Stimulated activated CD4-positive, alpha-beta T cell treated with anti-CD3 and anti-CD28 coated beads, Interleukin-1b, Interleukin-23, amount 100 ng/mL, for 24 hours (primary cell): ENCODE measurements at regions not wholly inside any gene's neighbourhood (a gene's known extent, or its start where the extent isn't known, plus 50 kb on each side); places are given as distances from the start of the nearest gene placed in this dataset.

ENCODE experiments used
- DNase-seq, 4 experiments: peaks; one replicate each; pipeline ENCODE4 v3.0.0-alpha.2; 2020; ENCODE audit warnings: low read depth in 4 of 4, low spot score in 1 of 4

- DNase-seq = no peak
These were observed 1493.6 kb downstream of the BRD1 start for GRCh38 chr22:48333816-48334735.

DNA sequence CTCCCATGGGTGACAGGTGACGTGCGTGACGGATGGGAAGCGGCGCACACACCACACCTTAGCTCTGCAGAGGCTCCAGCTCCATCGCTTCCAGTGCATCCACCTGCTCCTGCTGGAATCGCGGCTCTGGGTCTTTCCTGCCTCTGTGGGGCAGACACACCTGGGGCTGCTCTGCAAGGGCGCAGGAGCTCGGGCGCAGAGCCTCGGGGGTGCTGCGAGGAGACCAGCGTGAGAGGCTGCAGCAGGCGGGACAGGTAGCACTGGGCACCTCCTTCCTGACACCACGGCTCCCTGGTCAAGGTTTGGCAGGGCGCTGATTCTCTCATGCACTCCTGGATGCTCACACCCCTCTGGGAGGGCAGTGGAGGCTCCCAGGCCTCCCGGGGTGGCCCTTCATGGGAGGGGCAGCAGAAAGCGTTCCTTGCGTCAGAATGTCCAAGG lies 1494.3 kb downstream of the BRD1 start:
- no peak for DNase-seq

GRCh38 chr22:48332438-48333322 lies 1495.0 kb downstream of the BRD1 start:
- no peak for DNase-seq

GRCh38 chr22:48331691-48332220 lies 1495.9 kb downstream of the BRD1 start:
- DNase-seq = no peak

DNA sequence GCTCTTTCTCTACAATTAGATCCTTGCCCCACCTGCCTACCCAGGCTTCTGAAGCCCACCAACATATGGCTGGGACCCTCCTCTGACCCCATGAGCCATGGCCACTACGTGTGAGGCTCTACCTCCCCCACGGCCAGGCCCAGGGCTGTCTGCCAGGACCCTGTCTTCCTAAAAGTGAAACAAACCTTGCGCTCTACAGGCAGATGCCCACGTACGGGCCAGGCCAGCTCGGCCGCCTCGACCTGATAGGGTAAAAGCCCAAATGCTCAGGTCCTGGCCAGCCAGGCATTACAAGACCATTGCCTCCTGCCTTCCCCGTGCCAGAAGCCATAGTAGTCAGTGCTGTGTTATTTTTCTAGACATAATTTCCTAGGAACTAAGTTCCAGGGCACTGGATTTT lies 1496.4 kb downstream of the BRD1 start:
- DNase-seq = no peak

DNA sequence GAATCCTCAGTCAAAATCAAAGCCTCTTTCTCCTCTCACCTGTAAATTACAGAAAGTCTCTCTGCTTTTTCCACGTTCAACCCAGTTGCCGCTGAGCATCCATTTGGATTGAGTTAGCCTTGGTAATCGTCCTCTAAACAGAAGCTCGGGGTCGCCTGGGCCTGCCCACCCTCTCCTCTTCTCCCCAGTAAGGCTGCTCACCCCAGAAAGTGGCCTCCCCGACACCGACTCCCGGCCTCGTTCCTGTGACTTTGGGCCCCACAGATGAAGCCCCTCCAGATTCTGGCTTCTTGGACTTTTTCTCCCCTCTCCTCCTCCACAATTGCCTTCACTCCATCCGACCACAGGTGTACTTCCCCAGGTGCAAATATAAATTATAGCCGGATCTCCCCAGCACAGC lies 1500.0 kb downstream of the BRD1 start:
- no peak for DNase-seq

GRCh38 chr22:48323746-48324145 lies 1503.9 kb downstream of the BRD1 start:
- no peak for DNase-seq

GRCh38 chr22:48322907-48323306 lies 1504.8 kb downstream of the BRD1 start:
- DNase-seq = no peak

DNA sequence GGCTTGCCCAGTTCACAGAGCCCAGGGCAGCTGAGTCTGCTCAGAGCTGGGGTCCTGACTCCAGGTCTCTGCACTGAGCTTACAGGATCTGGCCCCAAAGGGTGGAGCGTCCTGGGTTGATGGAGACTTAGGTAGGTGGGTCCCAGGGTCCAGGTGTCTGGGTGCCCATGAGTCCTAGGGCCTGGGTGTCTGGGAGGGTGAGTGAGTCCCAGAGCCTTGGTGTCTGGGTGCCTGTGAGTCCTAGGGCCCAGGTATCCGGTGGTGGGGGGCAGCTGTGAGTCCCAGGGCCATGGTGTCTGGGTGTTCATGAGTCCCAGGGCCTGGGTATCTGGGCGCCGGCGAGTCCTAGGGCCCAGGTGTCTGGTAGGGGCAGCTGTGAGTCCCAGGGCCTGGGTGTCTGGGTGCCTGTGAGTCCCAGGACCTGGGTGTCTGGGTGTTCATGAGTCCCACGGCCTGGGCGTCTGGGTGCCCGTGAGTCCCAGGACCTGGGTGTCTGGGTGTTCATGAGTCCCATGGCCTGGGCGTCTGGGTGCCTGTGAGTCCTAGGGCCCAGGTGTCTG lies 1505.6 kb downstream of the BRD1 start:
- DNase-seq = no peak

DNA sequence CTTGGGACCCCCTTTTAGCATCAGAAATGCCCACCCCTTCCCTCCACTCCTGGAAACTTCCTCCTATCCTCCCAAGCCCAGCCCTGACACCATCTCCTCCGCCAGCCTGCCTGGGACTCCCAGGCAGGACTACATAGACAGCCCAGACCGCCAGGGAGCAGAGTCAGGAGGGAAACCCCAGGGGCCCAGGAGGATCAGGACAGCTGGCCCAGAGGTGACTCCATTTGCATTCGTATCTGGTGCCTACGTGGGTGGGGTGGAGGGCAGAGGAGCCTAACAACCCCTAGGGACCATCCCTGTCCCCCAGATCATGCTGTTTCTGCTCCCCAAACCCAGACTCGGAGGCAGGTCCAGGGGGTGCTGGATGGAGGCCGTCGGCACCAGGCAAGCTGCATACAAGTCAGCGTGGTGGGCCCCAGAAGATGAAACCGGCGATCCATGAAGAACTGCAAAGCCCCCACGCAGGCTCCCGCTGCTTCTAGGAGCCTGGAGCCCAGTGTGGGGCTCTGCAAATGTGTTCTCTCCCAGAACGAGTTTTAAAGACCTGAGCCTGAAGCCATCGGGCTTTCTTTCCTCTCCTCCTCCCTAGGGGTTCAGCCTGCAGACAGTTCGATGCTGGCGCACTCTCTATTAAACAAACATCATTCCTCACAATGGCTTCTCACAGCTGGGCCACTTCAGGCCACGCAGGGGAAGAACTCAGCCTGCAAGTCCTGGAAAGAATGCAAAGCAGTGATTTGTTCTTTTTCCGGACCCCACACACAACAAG lies 1506.8 kb downstream of the BRD1 start:
- no peak for DNase-seq

DNA sequence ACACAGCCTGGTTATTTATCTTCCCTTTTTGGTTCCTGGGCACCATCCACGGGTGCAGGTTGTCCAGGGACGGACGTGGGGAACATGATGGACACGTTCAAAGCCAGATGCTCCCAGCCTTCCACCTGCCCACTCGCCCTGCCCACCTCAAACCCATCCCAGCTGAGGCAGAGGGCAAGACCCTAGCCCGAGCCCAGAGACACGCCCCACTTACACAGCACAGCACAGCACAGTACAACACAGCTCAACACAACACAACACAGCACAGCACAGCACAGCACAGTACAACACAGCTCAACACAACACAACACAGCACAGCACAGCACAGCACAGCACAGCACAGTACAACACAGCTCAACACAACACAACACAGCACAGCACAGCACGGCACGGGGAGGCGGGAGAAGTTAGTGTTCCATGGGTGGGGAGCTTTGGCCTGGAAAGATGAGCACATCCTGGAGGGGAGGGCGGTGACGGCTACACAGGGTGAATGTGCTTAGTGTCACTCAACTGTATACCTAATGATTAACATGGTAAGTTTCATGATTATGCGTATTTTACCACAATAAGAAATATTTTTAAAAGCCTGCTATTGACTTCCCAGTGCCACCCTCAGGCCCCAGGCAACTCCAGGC lies 1507.5 kb downstream of the BRD1 start:
- no peak for DNase-seq

GRCh38 chr22:48319321-48320047 lies 1508.2 kb downstream of the BRD1 start:
- no peak for DNase-seq

GRCh38 chr22:48318575-48319320 lies 1508.9 kb downstream of the BRD1 start:
- DNase-seq = no peak

DNA sequence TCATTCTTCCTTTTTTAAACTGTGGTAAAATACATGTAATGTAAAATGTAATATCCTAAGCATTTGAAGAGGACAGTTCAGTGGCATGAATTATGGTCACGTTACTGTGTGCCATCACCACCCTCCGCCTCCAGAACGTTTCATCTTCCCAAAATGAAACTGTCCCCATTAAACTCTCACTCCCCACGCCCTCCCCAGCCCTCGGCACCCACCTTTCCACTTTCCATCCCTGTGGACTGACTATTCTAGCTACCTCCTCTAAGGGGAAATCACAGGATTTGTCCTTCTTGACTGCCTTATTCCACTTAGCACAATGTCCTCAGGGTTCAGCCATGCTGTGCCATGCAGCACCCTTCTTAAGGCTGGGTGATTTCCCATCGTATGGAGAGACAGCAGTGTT lies 1509.5 kb downstream of the BRD1 start:
- no peak for DNase-seq

GRCh38 chr22:48316257-48317250 lies 1511.1 kb downstream of the BRD1 start:
- no peak for DNase-seq

DNA sequence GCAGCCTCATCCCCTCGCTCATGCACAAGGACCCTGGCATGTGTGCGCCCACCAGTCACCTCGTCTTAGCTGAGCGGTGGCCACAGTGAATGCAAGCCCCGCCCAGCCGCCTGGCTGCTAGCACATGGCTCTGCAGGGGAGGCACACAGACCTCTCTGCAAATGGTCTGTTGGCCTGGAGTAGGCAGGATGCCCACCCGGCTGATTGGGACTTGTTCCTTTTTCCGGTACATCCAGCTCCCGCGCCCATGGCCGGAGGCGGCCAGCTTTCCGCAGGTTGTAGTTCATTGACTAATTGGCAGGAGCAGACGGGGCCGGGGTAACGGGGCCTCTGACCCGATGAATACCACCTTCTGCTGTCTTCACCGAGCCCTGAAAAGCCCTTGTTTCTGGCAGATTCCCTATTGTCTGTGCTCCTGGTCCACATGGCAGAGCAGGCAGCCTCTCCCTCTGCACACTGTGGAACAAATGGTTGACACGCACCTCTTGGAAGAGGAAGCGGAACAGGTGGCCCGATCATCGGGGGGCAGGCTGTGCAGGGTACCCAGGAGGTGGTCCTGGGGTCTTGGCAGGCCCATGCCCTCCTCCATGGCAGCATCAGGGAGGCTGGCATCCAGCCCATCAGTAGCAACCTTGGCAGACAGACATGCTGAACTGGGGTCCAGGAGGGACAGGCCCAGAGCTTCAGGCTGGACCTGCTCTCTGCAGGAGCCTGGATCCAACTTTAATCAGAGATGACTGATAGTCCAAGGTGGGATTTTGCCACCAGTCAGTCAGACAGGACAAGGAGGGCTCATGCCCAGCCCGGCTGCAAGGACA lies 1512.0 kb downstream of the BRD1 start:
- DNase-seq = no peak

- DNase-seq = no peak
These were observed 1513.6 kb downstream of the BRD1 start for GRCh38 chr22:48314073-48314472.
